T-helper 1 cell (primary cell): ENCODE measurements at regions not wholly inside any gene's neighbourhood (a gene's known extent, or its start where the extent isn't known, plus 50 kb on each side); places are given as distances from the start of the nearest gene placed in this dataset.
"Not testable (repeated sequence)": the region's sequence is repeated elsewhere in the genome, so short reads cannot be mapped to it uniquely, and the experiment has no call there.

Experiments
- DNase-seq, 5 donors: peaks; one replicate each; pipeline ENCODE4 v3.0.0-alpha.2; 2012 to 2020

- no peak for DNase-seq
Observed at GRCh38 chr6:113750151-113750855, 106.8 kb upstream of the MARCKS start.

- DNase-seq: no peak
Observed at GRCh38 chr6:113754291-113754690, 102.9 kb upstream of the MARCKS start.

GRCh38 chr6:113755449-113756289 is 101.5 kb upstream of the MARCKS start:
- no peak for DNase-seq

- no peak for DNase-seq
Observed at GRCh38 chr6:113756290-113756665, 100.9 kb upstream of the MARCKS start.

GRCh38 chr6:113758214-113758613 is 98.9 kb upstream of the MARCKS start:
- DNase-seq: no peak

- DNase-seq: no peak
Observed at GRCh38 chr6:113758826-113759574, 98.1 kb upstream of the MARCKS start.

- DNase-seq: no peak
Observed at GRCh38 chr6:113762641-113763040, 94.5 kb upstream of the MARCKS start.

- DNase-seq: no peak
Observed at GRCh38 chr6:113763311-113763766, 93.8 kb upstream of the MARCKS start.

GRCh38 chr6:113763876-113764275 is 93.3 kb upstream of the MARCKS start:
- DNase-seq: no peak

GRCh38 chr6:113765909-113766308 is 91.2 kb upstream of the MARCKS start:
- DNase-seq: no peak

GRCh38 chr6:113767985-113768384 is 89.2 kb upstream of the MARCKS start:
- no peak for DNase-seq

- no peak for DNase-seq
Observed at GRCh38 chr6:113772961-113773360, 84.2 kb upstream of the MARCKS start.

- no peak for DNase-seq
Observed at GRCh38 chr6:113774127-113774825, 82.9 kb upstream of the MARCKS start.

- no peak for DNase-seq
Observed at GRCh38 chr6:113776998-113777397, 80.1 kb upstream of the MARCKS start.

- no peak for DNase-seq
Observed at GRCh38 chr6:113777601-113778000, 79.5 kb upstream of the MARCKS start.

- DNase-seq: no peak
Observed at GRCh38 chr6:113779656-113780055, 77.5 kb upstream of the MARCKS start.

- DNase-seq: no peak
Observed at GRCh38 chr6:113782636-113783035, 74.5 kb upstream of the MARCKS start.

- DNase-seq: no peak
Observed at GRCh38 chr6:113786168-113786567, 71.0 kb upstream of the MARCKS start.

GRCh38 chr6:113788586-113788985 is 68.6 kb upstream of the MARCKS start:
- DNase-seq: no peak

GRCh38 chr6:113791225-113791624 is 65.9 kb upstream of the MARCKS start:
- not testable (repeated sequence) for DNase-seq

GRCh38 chr6:113795371-113795770 is 61.8 kb upstream of the MARCKS start:
- not testable (repeated sequence) for DNase-seq

GRCh38 chr6:113796038-113796437 is 61.1 kb upstream of the MARCKS start:
- DNase-seq: no peak

GRCh38 chr6:113802779-113803178 is 54.4 kb upstream of the MARCKS start:
- DNase-seq: no peak
